Activated B cell treated with CpG ODN at 0.5 μM for 24 hours (primary cell): ENCODE measurements at regions not wholly inside any gene's neighbourhood (a gene's known extent, or its start where the extent isn't known, plus 50 kb on each side); places are given as distances from the start of the nearest gene placed in this dataset.

ENCODE experiments used
- ATAC-seq: fragments of 200-7000 bp; cut with Tn5 transposase; one replicate; pipeline ENCODE4 v1.10.0; 2021; ENCODE audit warnings: low read depth, mild to moderate bottlenecking, moderate library complexity
- CTCF ChIA-PET: fragments of 350-600 bp; sonication (Branson Sonifier 250); formaldehyde crosslinking; loops from one replicate; lab custom pipeline; 2021; ENCODE audit warnings: antibody characterized with exemption; lab: Charles Lee
- POLR2A ChIA-PET: fragments of 350-600 bp; sonication (Branson Sonifier 250); formaldehyde crosslinking; loops from one replicate; lab custom pipeline; 2021; ENCODE audit warnings: antibody characterized with exemption; lab: Charles Lee
- DNase-seq: peaks from one replicate; pipeline ENCODE4 v3.0.0; 2022
- H3K27ac Mint-ChIP-seq: one replicate; pipeline ENCODE4 v1.8.0; 2020; ENCODE audit warnings: mixed read lengths
- H3K27me3 Mint-ChIP-seq: one replicate; pipeline ENCODE4 v1.8.0; 2021; ENCODE audit warnings: mixed read lengths
- H3K36me3 Mint-ChIP-seq: one replicate; pipeline ENCODE4 v1.8.0; 2021; ENCODE audit warnings: low read depth, mixed read lengths
- H3K4me1 Mint-ChIP-seq: one replicate; pipeline ENCODE4 v1.8.0; 2021; ENCODE audit warnings: mixed read lengths
- H3K4me3 Mint-ChIP-seq: one replicate; pipeline ENCODE4 v1.8.0; 2020; ENCODE audit warnings: mild to moderate bottlenecking, mixed read lengths
- H3K9me3 Mint-ChIP-seq: one replicate; pipeline ENCODE4 v1.8.0; 2020; ENCODE audit warnings: mixed read lengths
- intact Hi-C: fragments of 100-400 bp; cut with micrococcal nuclease; formaldehyde crosslinking; loops from one replicate; pipeline ENCODE4 v1.15.1; 2024
- TF ChIP-seq, protein P1 (sequence below): fragments of 200-600 bp; IDR thresholded peaks from one replicate; pipeline ENCODE4 v1.8.0; 2022; ENCODE audit warnings: antibody characterized with exemption, mild to moderate bottlenecking

DNA sequence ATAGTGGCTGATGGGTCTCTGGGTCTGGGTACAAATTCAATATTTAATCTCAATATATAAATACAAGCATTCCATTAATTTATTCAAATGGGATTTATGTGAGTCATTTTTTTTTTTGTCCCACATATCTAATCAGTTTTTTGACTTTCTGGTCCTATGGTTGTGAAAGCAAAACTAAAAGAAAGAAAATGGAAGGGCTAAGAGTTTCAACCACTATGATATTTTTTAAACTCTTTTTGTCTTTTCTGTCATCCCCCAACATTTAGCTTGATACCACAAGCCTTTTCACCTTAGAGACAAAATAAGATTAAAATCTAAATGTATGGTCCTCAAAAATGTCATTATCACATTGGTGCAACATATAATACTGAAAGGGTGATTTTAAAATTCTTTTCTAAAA lies 602.7 kb upstream of the CHRM3 start:
- ATAC-seq, result no peak
- H3K4me1 Mint-ChIP-seq, result no peaks in the 10 kb centered on the region
- H3K27me3 Mint-ChIP-seq, result no peaks in the 10 kb centered on the region
- TF ChIP-seq, protein P1, sequence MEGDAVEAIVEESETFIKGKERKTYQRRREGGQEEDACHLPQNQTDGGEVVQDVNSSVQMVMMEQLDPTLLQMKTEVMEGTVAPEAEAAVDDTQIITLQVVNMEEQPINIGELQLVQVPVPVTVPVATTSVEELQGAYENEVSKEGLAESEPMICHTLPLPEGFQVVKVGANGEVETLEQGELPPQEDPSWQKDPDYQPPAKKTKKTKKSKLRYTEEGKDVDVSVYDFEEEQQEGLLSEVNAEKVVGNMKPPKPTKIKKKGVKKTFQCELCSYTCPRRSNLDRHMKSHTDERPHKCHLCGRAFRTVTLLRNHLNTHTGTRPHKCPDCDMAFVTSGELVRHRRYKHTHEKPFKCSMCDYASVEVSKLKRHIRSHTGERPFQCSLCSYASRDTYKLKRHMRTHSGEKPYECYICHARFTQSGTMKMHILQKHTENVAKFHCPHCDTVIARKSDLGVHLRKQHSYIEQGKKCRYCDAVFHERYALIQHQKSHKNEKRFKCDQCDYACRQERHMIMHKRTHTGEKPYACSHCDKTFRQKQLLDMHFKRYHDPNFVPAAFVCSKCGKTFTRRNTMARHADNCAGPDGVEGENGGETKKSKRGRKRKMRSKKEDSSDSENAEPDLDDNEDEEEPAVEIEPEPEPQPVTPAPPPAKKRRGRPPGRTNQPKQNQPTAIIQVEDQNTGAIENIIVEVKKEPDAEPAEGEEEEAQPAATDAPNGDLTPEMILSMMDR, result no peak
- ChIA-PET CTCF (no interaction called here), POLR2A (no interaction called here)
- no peak overlapping the region for H3K27ac Mint-ChIP-seq
- H3K9me3 Mint-ChIP-seq, result peaks cover 5% of the 10 kb centered on the region
- no peaks in the 10 kb centered on the region for H3K36me3 Mint-ChIP-seq
- intact Hi-C loops, result no loop called here
- DNase-seq, result no peak
- H3K4me3 Mint-ChIP-seq, result no peak overlapping the region

DNA sequence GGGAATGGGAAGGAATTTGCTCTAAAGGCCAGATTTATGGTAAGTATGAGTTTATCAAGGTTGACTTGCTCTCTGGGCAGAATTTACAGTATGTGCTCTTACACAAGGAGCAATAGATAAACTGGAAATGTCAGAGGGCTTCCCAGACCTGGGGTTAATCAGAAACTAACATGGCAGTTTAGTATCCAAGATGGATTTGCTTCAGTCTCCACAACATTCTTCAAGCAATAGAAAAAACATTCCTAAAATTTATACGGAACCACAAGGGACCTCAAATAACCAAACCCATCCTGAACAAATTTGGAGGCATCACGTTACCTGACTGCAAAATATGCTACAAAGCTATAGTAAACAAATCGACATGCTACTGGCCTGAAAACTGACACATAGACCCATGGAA lies 606.7 kb upstream of the CHRM3 start:
- Mint-ChIP-seq H3K4me3 (no peak overlapping the region), H3K36me3 (no peaks in the 10 kb centered on the region), H3K27ac (no peak overlapping the region), H3K9me3 (peaks cover 4% of the 10 kb centered on the region), H3K27me3 (no peaks in the 10 kb centered on the region), H3K4me1 (no peaks in the 10 kb centered on the region)
- CTCF ChIA-PET, result no interaction called here
- DNase-seq (no peak), ATAC-seq (no peak)
- intact Hi-C loops, result no loop called here
- TF ChIP-seq, protein P1, result no peak
- POLR2A ChIA-PET, result no interaction called here

DNA sequence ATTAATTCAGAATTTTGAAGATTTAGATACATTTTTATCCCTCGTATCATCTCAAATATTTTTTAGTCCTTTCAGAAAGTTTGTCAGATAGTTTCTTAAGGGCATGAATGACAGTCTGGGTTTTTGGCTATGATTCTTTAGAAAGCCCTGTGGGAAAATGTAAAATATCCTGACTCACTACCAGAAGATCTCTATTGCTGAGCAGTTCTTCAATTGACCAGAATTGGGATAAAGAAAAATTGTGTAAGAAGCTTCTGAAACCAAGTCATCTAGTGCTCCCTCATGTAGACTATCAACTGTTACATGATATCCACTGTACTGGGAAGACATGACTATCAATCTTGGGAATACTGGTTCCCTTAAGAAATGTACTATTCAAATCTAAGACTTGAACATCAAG lies 608.3 kb upstream of the CHRM3 start:
- no peaks in the 10 kb centered on the region for H3K27me3 Mint-ChIP-seq
- H3K4me3 Mint-ChIP-seq, result no peak overlapping the region
- ChIA-PET CTCF (no interaction called here), POLR2A (no interaction called here)
- H3K36me3 Mint-ChIP-seq, result no peaks in the 10 kb centered on the region
- TF ChIP-seq, protein P1, result no peak
- DNase-seq (no peak), ATAC-seq (no peak)
- H3K27ac Mint-ChIP-seq, result no peak overlapping the region
- H3K4me1 Mint-ChIP-seq, result no peaks in the 10 kb centered on the region
- intact Hi-C loops, result no loop called here
- H3K9me3 Mint-ChIP-seq, result peaks cover 4% of the 10 kb centered on the region

DNA sequence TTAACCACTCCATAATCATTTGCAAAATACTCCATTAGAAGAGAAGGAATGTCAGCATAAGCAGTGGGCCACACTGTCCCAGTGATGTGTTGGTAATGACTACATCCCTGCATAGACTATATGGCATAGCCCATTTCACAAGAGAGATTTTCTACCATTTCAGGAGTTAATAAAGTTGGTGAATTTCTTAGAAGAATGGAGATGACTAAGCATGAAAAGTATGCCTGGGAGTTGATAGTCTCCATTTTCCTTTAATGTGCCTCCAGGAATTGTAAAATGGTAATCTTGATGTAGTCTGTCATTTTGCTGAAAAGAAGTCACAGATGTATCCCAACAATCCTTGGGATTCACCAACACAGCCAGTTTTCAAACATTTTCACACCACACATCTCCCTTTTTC lies 608.8 kb upstream of the CHRM3 start:
- Mint-ChIP-seq H3K4me3 (no peak overlapping the region), H3K36me3 (no peaks in the 10 kb centered on the region), H3K4me1 (no peaks in the 10 kb centered on the region), H3K9me3 (peaks cover 6% of the 10 kb centered on the region), H3K27ac (no peak overlapping the region), H3K27me3 (no peaks in the 10 kb centered on the region)
- DNase-seq, result no peak
- no peak for ATAC-seq
- POLR2A ChIA-PET, result no interaction called here
- intact Hi-C loops, result no loop called here
- CTCF ChIA-PET, result no interaction called here
- TF ChIP-seq, protein P1, result no peak

DNA sequence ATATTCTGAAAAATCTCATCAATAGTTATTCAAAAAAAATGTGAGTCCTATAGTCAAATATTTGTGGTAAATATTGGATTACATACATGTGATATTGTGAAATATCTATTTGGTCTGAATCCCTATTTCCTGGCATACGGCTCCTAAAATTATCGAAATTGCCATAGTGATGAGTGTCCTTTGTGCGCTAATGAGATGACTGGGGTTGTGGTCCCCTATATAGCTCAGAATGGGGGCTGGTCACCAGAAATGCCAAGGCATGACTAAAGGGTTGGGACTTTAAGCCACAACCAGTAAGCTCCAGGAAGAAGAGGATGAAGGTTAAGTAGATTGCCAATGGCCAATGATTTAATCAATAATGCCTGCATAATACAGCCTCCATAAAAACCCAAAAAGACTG lies 610.2 kb upstream of the CHRM3 start:
- CTCF ChIA-PET, result no interaction called here
- no peak overlapping the region for H3K27ac Mint-ChIP-seq
- intact Hi-C loops, result no loop called here
- ATAC-seq, result no peak
- TF ChIP-seq, protein P1, result no peak
- no peaks in the 10 kb centered on the region for H3K4me1 Mint-ChIP-seq
- POLR2A ChIA-PET, result no interaction called here
- no peaks in the 10 kb centered on the region for H3K36me3 Mint-ChIP-seq
- no peak overlapping the region for H3K4me3 Mint-ChIP-seq
- no peak for DNase-seq
- H3K27me3 Mint-ChIP-seq, result no peaks in the 10 kb centered on the region
- peaks cover 8% of the 10 kb centered on the region for H3K9me3 Mint-ChIP-seq
